Central memory CD4-positive, alpha-beta T cell (primary cell): ENCODE measurements at regions not wholly inside any gene's neighbourhood (a gene's known extent, or its start where the extent isn't known, plus 50 kb on each side); places are given as distances from the start of the nearest gene placed in this dataset.

Source experiments
- DNase-seq: peaks from one replicate; pipeline ENCODE4 v3.0.0; 2022

GRCh38 chr3:40997711-40998519 is 201.4 kb upstream of the CTNNB1 start:
- DNase-seq, result no peak

- DNase-seq, result no peak
Measured at GRCh38 chr3:40999682-41000081, 199.6 kb upstream of the CTNNB1 start.

GRCh38 chr3:41000471-41000870 is 198.8 kb upstream of the CTNNB1 start:
- DNase-seq, result no peak

DNA sequence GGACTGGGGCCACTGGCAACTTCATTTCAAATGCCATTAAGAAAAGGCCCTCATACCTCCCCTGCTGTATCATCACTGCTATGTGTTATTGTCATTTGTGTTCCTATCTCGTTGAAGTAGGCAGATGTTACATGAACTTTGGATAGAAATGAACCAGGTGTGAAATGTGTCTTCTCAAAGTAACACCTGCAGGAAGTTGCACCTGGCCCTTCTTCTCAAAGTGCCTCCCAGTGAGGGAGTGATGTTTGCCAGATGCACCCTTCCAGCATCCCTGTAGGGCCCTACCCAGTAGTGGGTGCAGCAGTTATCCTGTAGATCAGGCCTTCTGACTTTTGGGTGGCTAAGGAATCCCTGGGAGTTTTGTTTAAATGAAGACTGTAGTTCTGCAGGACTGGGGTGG is 197.7 kb upstream of the CTNNB1 start:
- no peak for DNase-seq

- DNase-seq, result peak; percentile 1
Measured at GRCh38 chr3:41002104-41002503, 197.2 kb upstream of the CTNNB1 start.

DNA sequence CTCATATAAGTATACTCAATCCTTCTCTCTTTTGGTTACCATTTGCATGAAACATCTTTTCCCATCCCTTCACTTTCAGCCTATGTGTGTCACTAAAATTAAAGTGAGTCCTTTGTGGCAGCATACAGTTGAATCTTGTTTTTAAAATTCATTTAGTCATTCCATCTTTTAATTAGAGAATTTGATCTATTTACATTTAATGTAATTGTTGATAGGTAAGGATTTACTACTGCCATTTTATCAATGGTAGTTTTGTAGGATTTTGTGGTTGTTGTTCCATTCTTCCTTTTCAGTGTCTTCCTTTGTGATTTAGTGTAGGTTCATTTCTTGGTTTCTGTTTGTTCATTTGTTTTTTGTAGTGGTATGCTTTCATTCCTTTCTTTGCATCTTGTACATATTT is 191.9 kb upstream of the CTNNB1 start:
- no peak for DNase-seq

DNA sequence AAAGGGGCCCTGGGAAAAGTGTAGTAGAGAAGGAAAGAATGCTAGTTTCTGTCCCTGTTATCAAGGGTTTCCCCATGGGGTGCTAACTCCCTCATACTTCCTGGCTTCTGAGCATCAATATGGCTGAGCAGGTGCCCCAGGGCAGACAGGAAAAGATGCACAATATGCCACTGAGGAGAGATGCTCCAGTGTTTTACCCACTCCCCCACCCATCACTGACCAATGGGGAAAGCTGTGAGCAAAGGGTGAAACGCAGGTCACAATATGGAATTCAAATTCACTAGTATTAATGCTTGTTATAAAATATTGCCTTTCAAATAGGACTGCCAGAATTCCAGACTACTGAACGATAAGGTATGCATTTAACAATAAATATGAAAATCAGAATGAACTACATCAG is 187.5 kb upstream of the CTNNB1 start:
- DNase-seq, result no peak

DNA sequence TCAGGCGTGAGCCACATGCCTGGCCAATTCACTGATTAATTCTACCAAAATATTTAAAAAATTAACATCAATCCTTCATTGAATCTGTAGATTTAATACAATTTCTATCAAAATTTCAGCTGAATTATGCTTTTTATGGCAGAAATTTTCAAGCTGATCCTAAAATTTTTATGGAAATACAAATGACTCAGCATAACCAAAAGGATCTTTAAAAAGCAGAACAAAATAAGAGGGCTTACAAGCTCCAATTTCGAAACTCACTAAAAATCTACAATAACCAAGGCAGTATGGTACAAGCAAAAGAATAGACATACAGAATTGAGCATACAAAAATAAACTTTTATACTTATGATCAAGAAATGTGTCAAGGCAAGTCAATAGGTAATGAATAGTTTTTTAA is 180.4 kb upstream of the CTNNB1 start:
- no peak for DNase-seq

DNA sequence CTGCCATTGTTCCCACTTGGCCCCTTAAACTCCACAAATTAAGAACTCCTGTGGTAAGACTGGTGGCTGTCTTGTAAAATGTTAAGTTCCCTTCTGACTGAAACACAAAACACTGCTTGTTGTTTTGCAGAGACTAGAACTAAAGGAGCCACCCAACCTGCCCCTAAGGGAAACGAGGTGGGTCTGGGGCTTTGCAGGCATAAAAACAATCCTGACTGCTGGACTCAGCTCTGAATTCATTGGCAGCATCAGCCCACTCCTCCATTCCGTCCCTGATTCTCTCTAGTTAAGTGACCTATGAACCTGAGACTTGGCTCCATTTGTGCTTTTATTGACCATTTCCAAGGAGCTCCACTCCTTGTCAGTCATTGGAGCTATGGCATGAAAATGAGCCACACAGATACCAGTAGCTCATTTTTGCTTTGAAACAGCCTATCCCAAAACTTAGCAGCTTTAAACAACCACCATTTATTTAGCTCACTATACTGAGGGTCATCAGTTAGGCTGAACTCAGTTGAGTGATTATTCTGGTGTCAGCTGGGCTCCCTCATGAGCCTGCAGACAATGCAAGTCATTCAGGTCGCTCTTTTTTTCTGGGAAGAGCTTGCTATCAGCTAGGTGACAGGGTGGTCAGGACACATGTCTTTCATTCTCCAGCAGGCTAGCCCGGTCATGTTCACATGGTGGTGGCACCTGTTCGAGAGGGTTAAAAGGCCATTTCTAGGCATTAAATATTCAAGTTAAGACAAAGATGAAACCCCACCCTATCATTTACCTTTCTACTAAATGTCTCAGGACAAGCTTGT is 175.1 kb upstream of the CTNNB1 start:
- DNase-seq, result no peak

DNA sequence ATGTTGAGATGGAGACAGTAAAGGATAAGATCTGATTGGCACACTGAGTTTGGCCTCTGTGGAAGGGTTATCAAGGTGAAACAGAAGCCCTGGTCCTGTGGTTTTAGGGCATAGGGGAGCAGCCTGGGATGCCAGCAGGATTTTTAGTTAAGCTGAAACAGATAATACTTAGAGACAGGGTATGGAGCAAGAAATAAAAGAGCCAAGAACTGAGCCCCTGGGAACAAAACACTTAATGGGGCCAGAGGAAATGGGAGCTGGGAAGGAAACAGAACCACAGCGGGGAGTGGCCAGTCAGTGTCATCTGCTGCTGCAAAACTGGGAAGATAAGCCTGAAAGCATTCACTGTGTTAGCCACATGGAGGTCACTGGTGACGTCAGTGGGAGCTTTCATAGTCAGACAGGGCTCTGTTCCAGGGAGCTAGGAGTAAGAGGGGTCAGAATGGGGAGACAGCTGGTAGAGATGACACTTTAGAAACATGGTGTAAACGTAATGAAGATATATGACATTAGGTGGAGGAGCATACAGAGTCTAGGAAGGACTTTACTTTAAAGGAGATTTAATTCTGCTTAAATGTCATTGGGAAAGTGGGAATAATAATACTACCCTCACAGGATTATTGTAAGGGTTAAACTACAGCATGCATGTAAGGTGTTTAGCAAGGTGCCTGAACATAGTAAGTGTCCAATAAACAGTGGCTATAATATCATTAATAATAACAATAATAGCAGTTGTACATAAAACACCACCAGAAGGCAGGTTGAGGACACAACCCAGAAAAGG is 172.7 kb upstream of the CTNNB1 start:
- no peak for DNase-seq

GRCh38 chr3:41029356-41029755 is 169.9 kb upstream of the CTNNB1 start:
- no peak for DNase-seq

GRCh38 chr3:41030220-41030619 is 169.1 kb upstream of the CTNNB1 start:
- DNase-seq, result no peak

DNA sequence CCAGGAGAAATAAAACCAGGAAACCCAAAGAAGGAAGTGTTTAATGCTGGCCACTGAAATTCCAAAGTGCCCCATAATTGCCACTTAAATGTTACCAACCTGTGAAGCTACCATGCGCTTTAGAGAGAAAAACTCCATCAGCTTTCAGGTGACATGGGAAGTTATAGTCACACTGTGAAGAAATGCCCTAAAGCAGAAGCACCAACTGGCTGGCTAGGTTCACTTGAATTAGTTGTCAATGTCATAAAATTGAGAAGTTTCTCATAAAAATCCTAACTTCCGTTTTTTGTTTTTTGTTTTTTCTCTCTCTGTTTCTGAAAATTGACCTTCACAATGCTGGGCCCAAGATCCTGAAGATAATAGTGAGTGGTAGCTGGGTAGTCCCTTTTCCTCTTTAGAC is 167.9 kb upstream of the CTNNB1 start:
- DNase-seq, result no peak

DNA sequence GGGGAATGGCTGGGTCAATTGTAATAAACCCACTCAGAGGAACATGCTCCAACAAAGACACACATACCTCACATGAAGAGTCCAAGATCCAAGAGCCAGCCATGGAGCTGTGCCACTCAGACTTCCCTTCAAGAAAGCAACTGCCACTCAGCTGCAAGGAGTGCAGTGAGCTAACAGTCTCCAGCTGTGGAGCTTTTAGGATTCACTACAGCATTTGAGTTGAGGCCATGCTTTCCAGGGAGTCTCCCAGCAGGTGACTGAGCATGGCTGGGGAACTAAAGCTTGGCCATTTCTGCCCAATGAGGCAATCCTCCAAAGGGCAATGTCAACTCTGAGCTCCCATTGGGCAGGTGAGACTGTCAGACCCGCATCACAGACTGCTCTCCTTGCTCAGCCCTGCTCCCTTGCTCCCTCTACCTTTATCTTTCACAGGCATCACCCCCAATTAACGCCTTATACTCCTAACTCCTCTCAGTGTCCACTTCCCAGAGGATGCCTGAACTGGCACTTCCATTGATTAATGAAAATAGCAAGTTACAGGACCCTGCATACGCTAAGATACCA is 165.3 kb upstream of the CTNNB1 start:
- DNase-seq, result no peak

- no peak for DNase-seq
Measured at GRCh38 chr3:41035456-41036022, 163.8 kb upstream of the CTNNB1 start.

DNA sequence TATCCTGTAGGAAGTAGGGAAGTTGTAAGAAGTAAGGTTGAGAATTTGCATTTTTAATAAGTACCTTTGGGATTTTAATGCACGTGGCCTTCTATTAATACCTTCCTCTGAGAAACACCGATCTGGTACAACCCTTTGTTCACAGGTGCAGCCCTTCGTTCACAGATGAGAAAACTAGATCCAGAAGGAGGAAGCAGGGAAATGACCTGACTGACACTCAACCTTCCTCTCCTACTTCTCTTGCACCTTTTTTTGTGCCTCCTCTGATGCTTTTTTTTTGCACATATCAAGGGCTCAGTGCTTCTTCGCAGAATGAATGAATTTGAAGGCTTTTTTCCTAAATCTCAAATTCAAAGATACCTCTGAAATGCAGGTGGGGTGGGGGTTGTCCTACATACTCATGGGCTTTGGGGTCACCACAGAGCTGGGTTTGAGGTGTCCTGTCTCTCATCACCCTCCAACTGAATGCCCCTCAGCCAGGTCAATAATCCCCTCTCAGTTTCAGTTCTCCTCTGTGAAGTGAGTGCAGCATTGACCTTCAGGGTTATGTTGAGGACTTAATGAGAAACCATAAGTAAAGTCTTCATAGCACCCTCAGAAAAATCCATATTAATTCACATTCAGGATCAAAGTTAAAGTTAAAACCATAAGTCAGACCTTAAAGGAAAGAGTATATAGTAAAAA is 161.5 kb upstream of the CTNNB1 start:
- DNase-seq, result no peak

- DNase-seq, result no peak
Measured at GRCh38 chr3:41040256-41040655, 159.0 kb upstream of the CTNNB1 start.

DNA sequence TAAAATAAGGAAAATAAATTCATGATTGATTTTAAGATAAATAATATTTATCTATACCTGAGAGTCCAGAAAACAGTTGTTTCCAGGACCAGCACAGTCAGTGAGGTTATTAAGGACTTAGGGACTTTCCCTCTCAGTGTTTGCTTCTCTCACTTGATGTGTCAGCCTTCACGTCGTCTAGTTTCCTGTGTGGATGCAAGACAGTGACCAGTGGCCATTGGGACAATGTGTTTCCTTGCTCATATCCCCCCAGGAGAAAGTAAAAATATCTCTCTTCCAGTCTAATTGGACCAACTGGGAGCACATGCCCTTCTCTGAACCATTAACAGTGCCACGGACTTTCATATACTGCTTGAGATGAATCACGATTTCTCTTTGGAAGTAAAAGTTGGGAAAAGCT is 157.8 kb upstream of the CTNNB1 start:
- DNase-seq, result no peak

GRCh38 chr3:41041899-41042298 is 157.4 kb upstream of the CTNNB1 start:
- no peak for DNase-seq

- DNase-seq, result no peak
Measured at GRCh38 chr3:41044523-41044922, 154.8 kb upstream of the CTNNB1 start.

GRCh38 chr3:41045491-41045890 is 153.8 kb upstream of the CTNNB1 start:
- no peak for DNase-seq

- DNase-seq, result no peak
Measured at GRCh38 chr3:41050144-41050543, 149.2 kb upstream of the CTNNB1 start.
